Fibroblast of skin of left biceps (primary cell): ENCODE measurements at regions not wholly inside any gene's neighbourhood (a gene's known extent, or its start where the extent isn't known, plus 50 kb on each side); places are given as distances from the start of the nearest gene placed in this dataset.
"Not testable (repeated sequence)": the region's sequence is repeated elsewhere in the genome, so short reads cannot be mapped to it uniquely, and the experiment has no call there.

Experiments
- DNase-seq, 2 experiments: peaks; one replicate each; pipeline ENCODE4 v3.0.0-alpha.2; 2013; ENCODE audit warnings: low read depth in 2 of 2

DNA sequence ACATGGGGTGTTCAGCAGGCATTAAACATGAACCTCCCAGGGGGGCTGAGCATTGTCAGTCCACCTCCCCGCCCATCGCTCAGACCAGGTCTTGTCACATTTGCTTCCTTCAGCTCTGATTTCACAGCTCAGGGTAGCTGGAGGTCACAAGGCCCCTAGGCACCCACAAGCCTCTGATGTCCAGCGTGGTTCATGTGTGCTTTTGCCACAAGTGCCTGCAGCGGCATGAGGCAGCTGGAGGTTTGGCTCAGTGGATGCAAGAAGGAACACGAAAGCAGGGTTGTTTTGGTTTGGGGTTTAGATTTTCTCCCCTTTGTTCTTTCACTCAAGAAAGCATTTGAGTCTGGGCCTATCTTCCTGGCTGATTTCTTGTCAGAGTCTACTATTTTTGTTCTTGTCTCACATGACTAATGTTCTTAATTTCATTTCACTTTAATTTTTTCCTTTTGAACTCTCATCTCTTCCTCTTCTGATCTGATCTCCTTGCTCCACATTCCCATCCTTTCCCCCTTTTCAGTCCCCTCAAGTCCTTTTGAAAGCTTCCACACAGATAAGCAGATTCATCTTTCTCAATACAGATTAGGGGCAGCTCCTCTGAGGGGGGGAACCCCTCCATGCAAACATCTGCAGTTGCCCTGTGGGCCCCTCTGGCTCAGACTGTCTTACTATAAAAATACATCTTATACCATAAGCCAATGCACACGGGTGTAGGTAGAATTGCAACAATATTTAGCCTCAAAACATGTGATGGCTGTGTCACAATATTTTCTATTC is 68.1 kb upstream of the CEP85L start:
- DNase-seq: no peak

DNA sequence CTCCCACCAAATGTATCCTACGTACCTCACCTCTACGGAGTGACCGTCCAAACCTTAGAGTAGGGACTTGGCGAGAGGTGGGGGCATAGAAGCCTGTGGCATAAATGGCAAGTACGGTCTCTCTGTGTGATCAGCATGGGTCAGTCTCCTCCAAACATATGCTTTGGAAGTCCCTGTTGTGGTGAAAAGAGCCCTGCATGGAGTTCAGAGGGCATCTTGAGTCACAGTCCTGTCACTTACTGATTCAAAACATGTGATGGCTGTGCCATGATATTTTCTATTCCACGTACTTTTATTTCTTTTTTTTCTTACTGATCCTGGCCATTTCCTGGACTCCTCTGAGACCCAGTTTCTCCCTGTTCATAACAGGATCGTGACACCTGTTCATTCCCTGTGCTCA is 67.5 kb upstream of the CEP85L start:
- DNase-seq: no peak

DNA sequence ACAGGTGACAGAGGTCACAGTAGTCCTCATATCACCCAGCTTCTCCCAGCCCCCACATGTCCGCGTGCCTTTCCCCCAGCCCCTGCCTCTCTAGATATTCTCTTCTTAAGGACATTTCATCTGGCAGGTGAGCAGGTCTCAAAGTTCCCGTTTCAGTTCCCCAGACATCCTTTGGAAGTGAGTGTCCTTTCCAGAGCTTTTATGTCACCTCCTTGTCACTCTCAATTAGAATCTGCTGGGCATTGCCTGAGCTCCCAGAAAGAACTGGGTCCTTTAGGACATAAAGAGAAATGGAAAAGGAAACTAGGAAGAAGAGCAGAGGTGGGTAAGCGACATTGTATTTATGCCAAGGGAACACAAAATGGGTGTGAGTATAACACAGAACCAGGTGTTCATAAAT is 66.9 kb upstream of the CEP85L start:
- no peak for DNase-seq

DNA sequence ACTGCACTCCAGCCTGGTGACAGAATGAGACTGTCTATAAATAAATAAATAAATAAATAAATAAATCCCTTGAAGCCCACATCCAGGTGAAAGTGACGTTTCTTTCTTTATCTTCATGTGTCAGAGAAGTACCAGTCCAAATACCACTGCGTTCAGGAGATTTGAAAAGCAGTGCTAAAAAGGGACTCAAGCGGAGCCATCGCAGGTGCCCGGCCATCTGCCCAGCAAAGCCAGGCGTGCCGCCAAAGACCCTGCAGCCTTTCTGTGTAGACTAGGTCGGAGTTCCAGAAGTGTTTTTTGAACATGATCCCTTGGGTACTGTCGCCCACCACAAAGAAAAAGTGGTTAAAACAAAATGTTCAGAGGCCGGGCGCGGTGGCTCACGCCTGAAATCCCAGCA is 65.7 kb upstream of the CEP85L start:
- DNase-seq: no peak

- DNase-seq: not testable (repeated sequence)
Measured at GRCh38 chr6:118715907-118716306, 64.5 kb upstream of the CEP85L start.

GRCh38 chr6:118715376-118715775 is 64.0 kb upstream of the CEP85L start:
- no peak for DNase-seq

GRCh38 chr6:118714756-118715155 is 63.4 kb upstream of the CEP85L start:
- no peak for DNase-seq

GRCh38 chr6:118712969-118713368 is 61.6 kb upstream of the CEP85L start:
- DNase-seq: peak in 1 of 2 experiments; percentile 56

GRCh38 chr6:118710616-118711015 is 59.2 kb upstream of the CEP85L start:
- DNase-seq: no peak

DNA sequence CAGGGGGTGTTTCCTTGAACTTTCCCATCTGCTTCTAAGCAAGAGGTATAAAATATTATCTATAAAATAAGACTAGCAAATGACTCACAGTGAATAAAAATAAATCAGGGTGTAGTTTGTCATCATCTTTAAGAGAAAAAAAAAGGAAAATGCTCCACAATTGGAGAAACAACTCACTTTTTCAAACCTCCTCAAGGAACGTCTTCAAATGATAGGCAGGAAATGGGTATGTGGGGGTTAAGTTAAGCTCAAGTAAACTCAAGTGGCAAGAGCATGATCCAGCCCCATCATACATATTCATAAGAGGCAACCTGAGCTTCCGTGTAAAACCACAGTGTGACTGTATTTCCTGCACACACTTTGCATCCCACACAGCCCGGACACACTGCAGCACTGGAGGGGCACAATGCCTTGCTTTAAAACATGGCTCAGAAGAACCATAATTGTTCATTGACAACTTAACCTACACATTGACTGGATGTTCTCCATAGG is 58.5 kb upstream of the CEP85L start:
- DNase-seq: peak; percentile 66 to 75

- DNase-seq: peak in 1 of 2 experiments; percentile 74
Measured at GRCh38 chr6:118708744-118709143, 57.4 kb upstream of the CEP85L start.

DNA sequence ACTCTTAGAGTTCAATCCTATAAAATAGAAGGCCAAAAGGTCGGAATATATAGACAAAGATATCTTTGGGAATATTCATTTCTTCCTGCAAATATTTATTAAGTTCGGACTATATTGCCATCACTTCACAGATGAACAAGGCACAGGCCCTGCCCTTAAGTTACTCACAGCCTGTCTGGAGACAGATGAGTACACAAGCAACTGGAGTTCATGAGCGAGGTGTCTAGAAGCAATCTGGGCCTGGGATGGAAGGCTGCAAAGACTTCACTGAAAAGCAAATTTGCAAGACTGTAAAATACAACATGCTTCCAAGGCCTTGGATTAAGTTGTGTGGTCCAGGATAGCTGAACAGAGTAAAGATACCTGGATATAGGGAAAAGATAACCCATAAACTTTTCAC is 56.7 kb upstream of the CEP85L start:
- no peak for DNase-seq

- no peak for DNase-seq
Measured at GRCh38 chr6:118706702-118707101, 55.3 kb upstream of the CEP85L start.

- DNase-seq: peak in 1 of 2 experiments; percentile 37
Measured at GRCh38 chr6:118705544-118706491, 54.4 kb upstream of the CEP85L start.

- no peak for DNase-seq
Measured at GRCh38 chr6:118704915-118705314, 53.5 kb upstream of the CEP85L start.

DNA sequence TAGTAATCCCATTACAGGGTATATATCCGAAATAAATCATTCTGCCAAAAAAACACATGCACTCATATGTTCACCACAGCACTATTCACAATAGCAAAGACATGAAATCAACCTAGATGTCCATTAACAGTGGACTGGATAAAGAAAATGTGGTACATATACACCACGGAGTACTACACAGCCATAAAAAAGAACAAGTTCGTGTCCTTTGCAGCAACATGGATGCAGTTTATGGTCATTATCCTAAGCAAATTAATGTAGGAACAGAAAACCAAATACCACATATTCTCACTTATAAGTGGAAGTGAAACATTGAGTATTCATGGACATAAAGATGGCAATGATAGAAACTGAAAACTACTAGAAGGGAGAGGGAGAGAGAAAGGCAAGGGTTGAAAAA is 49.9 kb upstream of the CEP85L start:
- DNase-seq: not testable (repeated sequence)
